B cell (primary cell): ENCODE measurements at regions not wholly inside any gene's neighbourhood (a gene's known extent, or its start where the extent isn't known, plus 50 kb on each side); places are given as distances from the start of the nearest gene placed in this dataset.

Source experiments
- CTCF ChIP-seq: fragments of 200-600 bp; IDR thresholded peaks from one replicate; pipeline ENCODE4 v1.8.0; 2022; ENCODE audit warnings: antibody characterized with exemption, mild to moderate bottlenecking
- EZH2 ChIP-seq: IDR thresholded peaks from 2 replicates; pipeline ENCODE4 v1.6.1; 2012; ENCODE audit warnings: borderline replicate concordance, low read depth, mild to moderate bottlenecking, moderate library complexity, low read length; ENCODE audit not compliant: insufficient read depth, poor library complexity, severe bottlenecking

GRCh38 chr2:103132536-103133217 is 370.8 kb downstream of the TMEM182 start:
- TF ChIP-seq CTCF (no peak), EZH2 (no peak)
